NCI-H1417 treated with DMSO at 0.1 percent for 48 hours (cell line): ENCODE measurements at regions not wholly inside any gene's neighbourhood (a gene's known extent, or its start where the extent isn't known, plus 50 kb on each side); places are given as distances from the start of the nearest gene placed in this dataset.
"Not testable (repeated sequence)": the region's sequence is repeated elsewhere in the genome, so short reads cannot be mapped to it uniquely, and the experiment has no call there.

Source experiments
- DNase-seq: peaks from one replicate; lab custom pipeline; 2025; lab: John Stamatoyannopoulos, UW

- no peak for DNase-seq
Measured at GRCh38 chr6:71724456-71725125, 161.8 kb upstream of the RIMS1 start.

GRCh38 chr6:71725126-71725470, 161.3 kb upstream of the RIMS1 start:
- no peak for DNase-seq

GRCh38 chr6:71726121-71726520, 160.2 kb upstream of the RIMS1 start:
- no peak for DNase-seq

GRCh38 chr6:71727632-71728294, 158.6 kb upstream of the RIMS1 start:
- DNase-seq = no peak

GRCh38 chr6:71730284-71730683, 156.1 kb upstream of the RIMS1 start:
- DNase-seq = no peak

- DNase-seq = no peak
Measured at GRCh38 chr6:71733970-71734899, 152.1 kb upstream of the RIMS1 start.

GRCh38 chr6:71737953-71738352, 148.4 kb upstream of the RIMS1 start:
- DNase-seq = no peak

- no peak for DNase-seq
Measured at GRCh38 chr6:71745525-71745924, 140.8 kb upstream of the RIMS1 start.

- no peak for DNase-seq
Measured at GRCh38 chr6:71766146-71766760, 120.1 kb upstream of the RIMS1 start.

- DNase-seq = no peak
Measured at GRCh38 chr6:71766796-71767195, 119.6 kb upstream of the RIMS1 start.

GRCh38 chr6:71768356-71768755, 118.0 kb upstream of the RIMS1 start:
- DNase-seq = no peak

- DNase-seq = no peak
Measured at GRCh38 chr6:71808865-71809264, 77.5 kb upstream of the RIMS1 start.

- DNase-seq = no peak
Measured at GRCh38 chr6:71810880-71811279, 75.5 kb upstream of the RIMS1 start.

- DNase-seq = no peak
Measured at GRCh38 chr6:71822625-71823024, 63.7 kb upstream of the RIMS1 start.

GRCh38 chr6:71832110-71832764, 54.1 kb upstream of the RIMS1 start:
- DNase-seq = not testable (repeated sequence)
